ENCODE measurements at regions not wholly inside any gene's neighbourhood (a gene's known extent, or its start where the extent isn't known, plus 50 kb on each side); places are given as distances from the start of the nearest gene placed in this dataset.

GRCh38 chr2:239463541-239464165 lies 62.8 kb upstream of the HDAC4 start:
- Histone ChIP-seq H4K20me1 (ENCODE audit: insufficient read depth, low read length) (no peaks in the 10 kb centered on the region), H3K4me3 (replicated peaks in 1 of 3; ENCODE audit: low read depth in 2 of 3, low read length in 3 of 3) (no peak overlapping the region), H3K79me2 (ENCODE audit: insufficient read depth, low read length) (no peaks in the 10 kb centered on the region), H3K9me3 (replicated peaks in 1 of 2; ENCODE audit: control insufficient read depth in 1 of 2, insufficient read depth in 1 of 2, low read length in 2 of 2) (no peaks in the 10 kb centered on the region), H3K27me3 (ENCODE audit: control insufficient read depth in 2 of 2, insufficient read depth in 2 of 2, low read length in 2 of 2) (peaks cover 0 to 2% of the 10 kb centered on the region in 2 donors), H3K4me2 (replicated peaks; ENCODE audit: extremely low read depth, low read length, poor library complexity, severe bottlenecking) (no peak overlapping the region), H3K9ac (ENCODE audit: insufficient read depth, low read length, poor library complexity, severe bottlenecking) (no peak overlapping the region), H2AFZ (ENCODE audit: insufficient read depth, low read depth, low read length, poor library complexity, severe bottlenecking) (peak overlapping the region; percentile 37), H3K27ac (ENCODE audit: low read depth in 1 of 2, low read length in 2 of 2) (peak overlapping the region in 1 of 2 donors; percentile 97), H3K4me1 (ENCODE audit: control insufficient read depth in 1 of 2, insufficient read depth in 2 of 2, low read length in 2 of 2) (peaks cover 38 to 39% of the 10 kb centered on the region in 2 donors), H3K36me3 (replicated peaks in 1 of 2; ENCODE audit: control insufficient read depth in 1 of 2, insufficient read depth in 2 of 2, low read length in 2 of 2) (no peaks in the 10 kb centered on the region)
- peaks cover 0 to 4% (median 0%) of the 10 kb centered on the region in 7 donors for H3K9me3 Mint-ChIP-seq
- peaks cover 2 to 5% (median 2%) of the 10 kb centered on the region in 3 donors for H3K27me3 Mint-ChIP-seq (ENCODE audit: low read depth in 3 of 3)
- WGBS (ENCODE audit: insufficient coverage) = 84% methylated on average over 12 of the region's 16 CpGs
- TF ChIP-seq CTCF (IDR thresholded peaks at IDR 0.05) = no peak
- intact Hi-C loops (cut with micrococcal nuclease) = loop anchor here in 1 of 2 donors (2.0 to 10.0 kb wide), 2 partner anchors 37 to 209 kb away; no protein-coding TSS in a partner anchor
- peak overlapping the region in 5 of 7 donors; percentile 73 to 99 (median 98) for H3K27ac Mint-ChIP-seq
- peaks cover 37% of the 10 kb centered on the region for H3K4me1 Mint-ChIP-seq
- peaks cover 0 to 2% of the 10 kb centered on the region in 2 donors for H3K36me3 Mint-ChIP-seq
- H3K4me3 Mint-ChIP-seq = peak overlapping the region in 1 of 2 donors; percentile 24
- peak; percentile 31 to 59 (median 35) for DNase-seq

- H3K4me1 ChIP-seq (ENCODE audit: control insufficient read depth in 1 of 2, insufficient read depth in 2 of 2, low read length in 2 of 2) = peaks cover 38 to 39% of the 10 kb centered on the region in 2 donors
- no peak overlapping the region for H3K4me3 ChIP-seq (replicated peaks in 1 of 3; ENCODE audit: low read depth in 2 of 3, low read length in 3 of 3)
- intact Hi-C loops (cut with micrococcal nuclease) = loop anchor here in 1 of 2 donors (10.0 kb wide), 1 partner anchor 208 kb away; no protein-coding TSS in a partner anchor
- DNase-seq = no peak
- WGBS (ENCODE audit: insufficient coverage) = 86% methylated on average over 16 of the region's 19 CpGs
- H4K20me1 ChIP-seq (ENCODE audit: insufficient read depth, low read length) = no peaks in the 10 kb centered on the region
- H3K9me3 Mint-ChIP-seq = peaks cover 0 to 4% (median 0%) of the 10 kb centered on the region in 7 donors
- no peak for TF ChIP-seq CTCF (IDR thresholded peaks at IDR 0.05)
- H3K4me3 Mint-ChIP-seq = no peak overlapping the region
- H3K27me3 Mint-ChIP-seq (ENCODE audit: low read depth in 3 of 3) = peaks cover 2 to 7% (median 5%) of the 10 kb centered on the region in 3 donors
- H3K9me3 ChIP-seq (replicated peaks in 1 of 2; ENCODE audit: control insufficient read depth in 1 of 2, insufficient read depth in 1 of 2, low read length in 2 of 2) = no peaks in the 10 kb centered on the region
- H3K4me1 Mint-ChIP-seq = peaks cover 37% of the 10 kb centered on the region
- peak overlapping the region; percentile 37 for H2AFZ ChIP-seq (ENCODE audit: insufficient read depth, low read depth, low read length, poor library complexity, severe bottlenecking)
- peaks cover 0 to 2% of the 10 kb centered on the region in 2 donors for H3K27me3 ChIP-seq (ENCODE audit: control insufficient read depth in 2 of 2, insufficient read depth in 2 of 2, low read length in 2 of 2)
- no peak overlapping the region for H3K9ac ChIP-seq (ENCODE audit: insufficient read depth, low read length, poor library complexity, severe bottlenecking)
- peak overlapping the region in 1 of 2 donors; percentile 97 for H3K27ac ChIP-seq (ENCODE audit: low read depth in 1 of 2, low read length in 2 of 2)
- H3K4me2 ChIP-seq (replicated peaks; ENCODE audit: extremely low read depth, low read length, poor library complexity, severe bottlenecking) = no peak overlapping the region
- H3K79me2 ChIP-seq (ENCODE audit: insufficient read depth, low read length) = no peaks in the 10 kb centered on the region
- H3K36me3 Mint-ChIP-seq = peaks cover 0 to 2% of the 10 kb centered on the region in 2 donors
- peak overlapping the region in 4 of 7 donors; percentile 45 to 98 (median 72) for H3K27ac Mint-ChIP-seq
- no peaks in the 10 kb centered on the region for H3K36me3 ChIP-seq (replicated peaks in 1 of 2; ENCODE audit: control insufficient read depth in 1 of 2, insufficient read depth in 2 of 2, low read length in 2 of 2)
These were observed 62.1 kb upstream of the HDAC4 start for GRCh38 chr2:239462671-239463506.
